ENCODE measurements at regions not wholly inside any gene's neighbourhood (a gene's known extent, or its start where the extent isn't known, plus 50 kb on each side); places are given as distances from the start of the nearest gene placed in this dataset.

- Mint-ChIP-seq H3K4me1 (peaks cover 63% of the 10 kb centered on the region), H3K27ac (peak overlapping the region in 1 of 3 experiments; percentile 92), H3K4me3 (no peak overlapping the region), H3K27me3 (ENCODE audit: low read depth) (no peaks in the 10 kb centered on the region), H3K9me3 (no peaks in the 10 kb centered on the region), H3K36me3 (ENCODE audit: low read depth) (no peaks in the 10 kb centered on the region)
- TF ChIP-seq, protein P1, sequence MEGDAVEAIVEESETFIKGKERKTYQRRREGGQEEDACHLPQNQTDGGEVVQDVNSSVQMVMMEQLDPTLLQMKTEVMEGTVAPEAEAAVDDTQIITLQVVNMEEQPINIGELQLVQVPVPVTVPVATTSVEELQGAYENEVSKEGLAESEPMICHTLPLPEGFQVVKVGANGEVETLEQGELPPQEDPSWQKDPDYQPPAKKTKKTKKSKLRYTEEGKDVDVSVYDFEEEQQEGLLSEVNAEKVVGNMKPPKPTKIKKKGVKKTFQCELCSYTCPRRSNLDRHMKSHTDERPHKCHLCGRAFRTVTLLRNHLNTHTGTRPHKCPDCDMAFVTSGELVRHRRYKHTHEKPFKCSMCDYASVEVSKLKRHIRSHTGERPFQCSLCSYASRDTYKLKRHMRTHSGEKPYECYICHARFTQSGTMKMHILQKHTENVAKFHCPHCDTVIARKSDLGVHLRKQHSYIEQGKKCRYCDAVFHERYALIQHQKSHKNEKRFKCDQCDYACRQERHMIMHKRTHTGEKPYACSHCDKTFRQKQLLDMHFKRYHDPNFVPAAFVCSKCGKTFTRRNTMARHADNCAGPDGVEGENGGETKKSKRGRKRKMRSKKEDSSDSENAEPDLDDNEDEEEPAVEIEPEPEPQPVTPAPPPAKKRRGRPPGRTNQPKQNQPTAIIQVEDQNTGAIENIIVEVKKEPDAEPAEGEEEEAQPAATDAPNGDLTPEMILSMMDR (IDR thresholded peaks at IDR 0.05; ENCODE audit: unreplicated experiment in 3 of 3), result no peak
Measured at GRCh38 chr6:56767892-56768531, 125.3 kb upstream of the DST start.

DNA sequence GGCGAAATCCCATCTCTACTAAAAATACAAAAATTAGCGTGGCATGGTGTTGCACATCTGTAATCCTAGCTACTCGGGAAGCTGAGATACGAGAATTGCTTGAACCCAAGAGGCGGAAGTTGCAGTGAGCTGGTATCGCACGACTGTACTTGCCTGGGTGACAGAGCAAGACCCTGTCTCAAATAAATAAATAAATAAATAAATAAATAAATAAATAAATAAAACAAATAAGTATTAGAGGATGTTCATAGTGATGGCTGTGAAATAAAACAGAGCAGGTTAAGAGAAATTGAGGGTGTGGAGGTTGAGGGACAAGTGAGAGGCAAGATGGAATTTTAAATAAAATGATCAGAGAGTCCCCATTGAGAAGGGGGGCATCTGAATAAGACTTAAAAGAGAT lies 124.7 kb upstream of the DST start:
- Mint-ChIP-seq H3K4me3 (no peak overlapping the region), H3K36me3 (ENCODE audit: low read depth) (no peaks in the 10 kb centered on the region), H3K27me3 (ENCODE audit: low read depth) (no peaks in the 10 kb centered on the region), H3K4me1 (peaks cover 58% of the 10 kb centered on the region), H3K9me3 (no peaks in the 10 kb centered on the region), H3K27ac (peak overlapping the region in 2 of 3 experiments; percentile 66 to 92)
- TF ChIP-seq, protein P1 (IDR thresholded peaks at IDR 0.05; ENCODE audit: unreplicated experiment in 3 of 3), result no peak

- TF ChIP-seq, protein P1 (IDR thresholded peaks at IDR 0.05; ENCODE audit: unreplicated experiment in 3 of 3), result no peak
- Mint-ChIP-seq H3K4me3 (peak overlapping the region in 1 of 3 experiments; percentile 20), H3K4me1 (peaks cover 53% of the 10 kb centered on the region), H3K27ac (peak overlapping the region; percentile 47 to 92 (median 66)), H3K36me3 (ENCODE audit: low read depth) (no peaks in the 10 kb centered on the region), H3K27me3 (ENCODE audit: low read depth) (no peaks in the 10 kb centered on the region), H3K9me3 (no peaks in the 10 kb centered on the region)
Measured at GRCh38 chr6:56766806-56767178, 124.1 kb upstream of the DST start.

GRCh38 chr6:56766139-56766805 lies 123.6 kb upstream of the DST start:
- H3K27me3 Mint-ChIP-seq (ENCODE audit: low read depth), result no peaks in the 10 kb centered on the region

GRCh38 chr6:56765494-56765893 lies 122.8 kb upstream of the DST start:
- Mint-ChIP-seq H3K4me3 (no peak overlapping the region), H3K27me3 (ENCODE audit: low read depth) (no peaks in the 10 kb centered on the region), H3K27ac (peak overlapping the region in 1 of 3 experiments; percentile 42)

More at GRCh38 chr6:56766139-56766805, 123.6 kb upstream of the DST start:
- peak overlapping the region in 1 of 3 experiments; percentile 20 for H3K4me3 Mint-ChIP-seq
- TF ChIP-seq, protein P1 (IDR thresholded peaks at IDR 0.05; ENCODE audit: unreplicated experiment in 3 of 3), result no peak
- peaks cover 48% of the 10 kb centered on the region for H3K4me1 Mint-ChIP-seq
- H3K9me3 Mint-ChIP-seq, result no peaks in the 10 kb centered on the region
- H3K27ac Mint-ChIP-seq, result peak overlapping the region; percentile 47 to 92 (median 66)
- no peaks in the 10 kb centered on the region for H3K36me3 Mint-ChIP-seq (ENCODE audit: low read depth)

More at GRCh38 chr6:56765494-56765893, 122.8 kb upstream of the DST start:
- TF ChIP-seq, protein P1 (IDR thresholded peaks at IDR 0.05; ENCODE audit: unreplicated experiment in 3 of 3), result no peak
- Mint-ChIP-seq H3K4me1 (peaks cover 44% of the 10 kb centered on the region), H3K9me3 (no peaks in the 10 kb centered on the region), H3K36me3 (ENCODE audit: low read depth) (no peaks in the 10 kb centered on the region)
